NT2/D1 (cell line): ENCODE measurements at regions not wholly inside any gene's neighbourhood (a gene's known extent, or its start where the extent isn't known, plus 50 kb on each side); places are given as distances from the start of the nearest gene placed in this dataset.

Experiments
- SUZ12 ChIP-seq: IDR thresholded peaks from 2 replicates; pipeline ENCODE4 v1.6.1; 2011; ENCODE audit not compliant: insufficient read length, insufficient read depth; ENCODE audit errors: extremely low read depth
- ZNF274 ChIP-seq: IDR thresholded peaks from 2 replicates; pipeline ENCODE4 v1.6.1; 2011; ENCODE audit warnings: mild to moderate bottlenecking, low read depth, low read length

GRCh38 chr7:67401492-67401891, 404.9 kb downstream of the TYW1 start:
- no peak for TF ChIP-seq ZNF274
- no peak for TF ChIP-seq SUZ12
